HG03439 (cell line): ENCODE measurements at regions not wholly inside any gene's neighbourhood (a gene's known extent, or its start where the extent isn't known, plus 50 kb on each side); places are given as distances from the start of the nearest gene placed in this dataset.

Source experiments
- ATAC-seq: cut with Tn5 transposase; IDR thresholded peaks from one replicate; pipeline ENCODE4 v1.9.1; 2021; ENCODE audit warnings: mild to moderate bottlenecking, moderate library complexity; ENCODE audit not compliant: unreplicated experiment

- ATAC-seq = no peak
These were observed 283.0 kb upstream of the PCSK5 start for GRCh38 chr9:75607521-75607920.

GRCh38 chr9:75609401-75609800, 281.1 kb upstream of the PCSK5 start:
- ATAC-seq = no peak

GRCh38 chr9:75610246-75610645, 280.2 kb upstream of the PCSK5 start:
- no peak for ATAC-seq

GRCh38 chr9:75612205-75612604, 278.3 kb upstream of the PCSK5 start:
- ATAC-seq = no peak

- ATAC-seq = no peak
These were observed 277.7 kb upstream of the PCSK5 start for GRCh38 chr9:75612754-75613153.

- no peak for ATAC-seq
These were observed 275.2 kb upstream of the PCSK5 start for GRCh38 chr9:75615284-75615683.

- ATAC-seq = no peak
These were observed 274.4 kb upstream of the PCSK5 start for GRCh38 chr9:75616052-75616451.

- no peak for ATAC-seq
These were observed 273.5 kb upstream of the PCSK5 start for GRCh38 chr9:75616841-75617566.

- ATAC-seq = no peak
These were observed 267.0 kb upstream of the PCSK5 start for GRCh38 chr9:75623462-75623861.

GRCh38 chr9:75624998-75625397, 265.5 kb upstream of the PCSK5 start:
- ATAC-seq = no peak

GRCh38 chr9:75626860-75627259, 263.6 kb upstream of the PCSK5 start:
- ATAC-seq = no peak

GRCh38 chr9:75628952-75629351, 261.5 kb upstream of the PCSK5 start:
- ATAC-seq = no peak

- ATAC-seq = no peak
These were observed 256.9 kb upstream of the PCSK5 start for GRCh38 chr9:75633451-75634057.

GRCh38 chr9:75636427-75637045, 253.9 kb upstream of the PCSK5 start:
- no peak for ATAC-seq

- ATAC-seq = no peak
These were observed 250.4 kb upstream of the PCSK5 start for GRCh38 chr9:75639971-75640610.

GRCh38 chr9:75642522-75642921, 248.0 kb upstream of the PCSK5 start:
- ATAC-seq = no peak

- no peak for ATAC-seq
These were observed 245.8 kb upstream of the PCSK5 start for GRCh38 chr9:75644649-75645048.

GRCh38 chr9:75648034-75648433, 242.4 kb upstream of the PCSK5 start:
- no peak for ATAC-seq

GRCh38 chr9:75649060-75649459, 241.4 kb upstream of the PCSK5 start:
- no peak for ATAC-seq

GRCh38 chr9:75651709-75652108, 238.8 kb upstream of the PCSK5 start:
- ATAC-seq = no peak

GRCh38 chr9:75653335-75653734, 237.1 kb upstream of the PCSK5 start:
- no peak for ATAC-seq

- ATAC-seq = no peak
These were observed 236.7 kb upstream of the PCSK5 start for GRCh38 chr9:75653750-75654149.
